SH-SY5Y (cell line): ENCODE measurements at regions not wholly inside any gene's neighbourhood (a gene's known extent, or its start where the extent isn't known, plus 50 kb on each side); places are given as distances from the start of the nearest gene placed in this dataset.

ENCODE experiments used
- GATA2 ChIP-seq: IDR thresholded peaks from 2 replicates; pipeline ENCODE4 v1.6.1; 2011; ENCODE audit warnings: mild to moderate bottlenecking, low read depth, low read length
- GATA3 ChIP-seq: IDR thresholded peaks from 2 replicates; pipeline ENCODE4 v1.6.1; 2011; ENCODE audit warnings: low read depth, mild to moderate bottlenecking, low read length, moderate library complexity

DNA sequence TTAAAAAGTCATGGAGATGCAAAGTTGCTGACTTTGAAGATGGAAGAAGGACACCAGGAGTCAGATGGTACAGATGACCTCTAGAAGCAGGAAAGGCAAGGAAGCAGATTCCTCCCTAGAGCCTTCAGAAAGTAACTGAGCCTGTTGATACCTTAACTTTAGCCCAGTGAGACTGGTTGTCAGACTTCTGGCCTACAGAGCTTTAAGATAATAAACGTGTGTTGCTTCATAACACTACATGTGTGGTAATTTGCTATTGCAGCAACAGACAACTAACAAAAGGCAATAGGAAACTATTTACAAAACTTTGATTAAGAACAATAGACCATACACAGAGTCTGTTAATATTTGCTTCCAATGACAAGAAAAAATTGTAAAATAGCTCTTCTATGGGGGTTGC lies 102.0 kb upstream of the USP38 start:
- TF ChIP-seq GATA3 (no peak), GATA2 (no peak)

DNA sequence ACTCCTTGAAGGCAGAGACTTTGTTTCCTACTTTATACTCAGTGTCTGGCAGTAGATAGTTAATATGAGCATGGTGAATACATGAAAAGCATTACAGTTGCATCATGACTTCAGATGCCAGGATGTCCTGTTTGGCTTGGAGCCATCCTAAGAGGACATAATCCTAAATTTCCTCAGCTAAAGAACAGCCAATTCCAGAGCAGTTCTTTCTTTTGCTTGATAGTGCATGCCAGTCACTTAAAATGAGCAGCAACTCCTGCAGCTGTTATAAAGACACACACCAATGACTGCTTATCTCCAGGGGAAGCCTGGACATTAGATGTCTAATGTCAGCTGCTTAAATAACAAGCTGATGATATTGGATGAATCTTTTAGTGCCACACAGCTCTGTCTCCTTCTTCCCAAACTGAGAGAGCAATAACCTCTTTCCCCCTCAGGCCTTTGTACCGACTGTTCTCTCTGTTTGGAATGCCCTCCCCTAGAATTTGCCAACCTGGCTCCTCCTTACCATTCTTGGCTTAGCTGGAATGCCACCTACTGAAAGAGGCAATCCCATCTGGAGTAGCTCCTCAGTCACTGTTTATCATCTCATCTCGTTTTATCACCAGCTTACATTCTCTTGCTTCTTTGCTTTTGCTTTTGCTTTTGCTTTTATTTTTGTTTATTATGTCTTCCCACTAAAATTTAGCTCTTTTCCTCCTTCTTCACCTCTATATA lies 100.8 kb upstream of the USP38 start:
- no peak for TF ChIP-seq GATA3
- TF ChIP-seq GATA2: no peak

DNA sequence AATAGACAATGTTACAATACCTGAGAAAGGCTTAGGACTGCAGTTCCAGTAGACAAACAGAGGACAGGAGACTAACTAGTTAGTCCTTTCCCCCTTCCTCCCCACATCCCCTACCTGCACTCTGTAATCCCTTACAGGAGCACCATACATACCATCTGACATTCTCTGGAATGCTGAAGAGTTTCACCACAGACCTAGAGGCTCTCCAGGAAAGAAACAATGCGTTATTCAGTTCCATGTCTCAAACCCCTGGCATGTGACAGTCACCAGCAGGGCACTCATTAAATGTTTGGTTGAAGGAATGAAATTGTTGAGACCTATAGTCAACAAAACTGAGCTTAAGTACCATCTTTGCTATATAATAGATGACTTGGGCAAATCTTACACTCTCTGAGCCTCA lies 100.2 kb upstream of the USP38 start:
- TF ChIP-seq GATA2 (no peak), GATA3 (no peak)

DNA sequence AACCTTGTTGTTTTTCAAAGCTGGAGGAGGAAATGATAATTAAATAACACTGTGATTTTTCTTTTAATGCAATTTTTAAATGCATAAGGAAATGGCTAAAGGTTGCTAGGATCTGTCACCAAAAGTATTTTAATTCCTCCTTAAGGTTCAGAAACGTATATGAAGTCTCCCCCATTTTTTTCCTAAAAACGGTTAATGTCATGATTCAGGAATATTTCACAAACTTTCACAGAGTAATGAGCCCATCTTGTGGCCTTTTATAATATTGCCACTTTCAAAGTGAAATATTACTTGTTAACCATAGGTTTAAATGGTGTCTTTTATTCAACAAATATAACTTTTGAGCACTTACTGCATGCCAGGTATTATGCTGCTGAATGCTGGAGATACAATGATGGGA lies 99.5 kb upstream of the USP38 start:
- TF ChIP-seq GATA3: no peak
- no peak for TF ChIP-seq GATA2

DNA sequence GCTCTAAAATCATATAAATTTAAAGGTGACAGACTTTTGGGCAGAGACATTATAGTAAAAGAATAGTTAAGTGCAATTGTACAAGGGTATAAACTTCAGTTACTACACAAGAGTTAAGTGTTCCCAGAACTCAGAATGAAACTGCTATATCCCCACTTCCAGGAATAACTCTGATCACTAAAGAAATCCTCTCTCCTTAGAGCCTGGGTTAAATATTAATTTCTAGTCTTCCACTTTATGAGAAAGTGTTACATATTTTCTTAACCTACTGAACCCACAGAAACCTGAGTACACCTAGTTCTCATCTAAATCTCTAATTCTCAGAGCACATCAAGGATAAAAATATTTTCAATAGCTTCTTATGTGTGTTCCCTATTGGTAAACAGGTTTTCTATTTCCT lies 99.1 kb upstream of the USP38 start:
- TF ChIP-seq GATA2 (no peak), GATA3 (no peak)

DNA sequence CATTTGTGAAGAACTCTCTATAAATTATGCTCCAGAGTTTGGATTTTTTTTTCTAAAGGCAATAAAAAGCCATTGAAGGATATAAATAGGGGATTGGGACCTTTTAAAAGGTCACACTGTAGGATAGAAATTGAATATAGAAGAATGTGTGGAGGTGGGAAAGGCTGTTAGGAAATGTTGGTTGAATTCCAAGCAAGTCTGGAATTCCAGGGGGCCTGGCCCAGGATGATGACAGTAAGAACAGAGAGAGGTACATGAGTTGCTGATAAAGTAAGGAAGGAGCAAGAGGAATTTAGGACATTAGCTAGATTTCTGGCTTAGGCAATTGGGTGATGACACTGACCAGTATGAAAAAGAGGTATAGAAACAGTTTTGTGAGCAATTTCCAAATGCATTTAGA lies 95.4 kb upstream of the USP38 start:
- no peak for TF ChIP-seq GATA2
- TF ChIP-seq GATA3: no peak

DNA sequence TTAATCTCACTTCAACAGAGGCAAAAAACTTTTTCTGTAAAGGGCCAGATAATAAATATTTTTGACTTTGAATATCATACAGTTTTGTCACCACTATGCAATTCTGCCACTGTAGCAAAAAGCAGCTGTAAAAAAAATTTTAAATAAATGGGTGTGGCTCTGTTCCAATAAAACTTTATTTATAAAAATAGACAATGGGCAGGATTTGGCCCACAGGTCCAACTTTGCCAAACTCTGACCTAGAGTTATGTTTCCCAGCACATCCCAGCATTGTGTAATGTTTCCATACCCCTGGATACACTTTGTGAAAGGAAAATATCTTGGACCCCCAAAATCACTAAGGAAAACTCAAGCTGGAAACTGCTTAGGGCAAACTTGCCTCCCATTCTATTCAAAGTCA lies 94.9 kb upstream of the USP38 start:
- TF ChIP-seq GATA3 (no peak), GATA2 (no peak)

DNA sequence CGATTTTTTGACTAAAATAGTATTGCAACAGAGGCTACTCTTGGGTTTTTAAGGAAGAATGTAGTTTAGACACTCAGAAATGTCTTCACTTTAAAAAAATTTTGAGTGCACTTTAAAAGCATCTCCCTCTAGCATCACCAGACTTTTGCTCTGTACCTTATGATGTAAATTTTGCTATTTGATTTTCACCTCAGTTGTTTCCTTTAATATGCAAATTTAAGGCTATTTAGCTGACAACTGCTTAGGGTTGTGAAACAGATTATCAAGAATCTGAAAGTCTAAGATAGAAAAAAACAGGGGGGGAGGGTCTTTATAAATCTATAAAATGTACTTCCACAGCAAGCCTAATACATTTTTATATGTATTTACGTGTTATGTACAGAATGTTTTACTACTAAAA lies 92.9 kb upstream of the USP38 start:
- no peak for TF ChIP-seq GATA3
- TF ChIP-seq GATA2: no peak

DNA sequence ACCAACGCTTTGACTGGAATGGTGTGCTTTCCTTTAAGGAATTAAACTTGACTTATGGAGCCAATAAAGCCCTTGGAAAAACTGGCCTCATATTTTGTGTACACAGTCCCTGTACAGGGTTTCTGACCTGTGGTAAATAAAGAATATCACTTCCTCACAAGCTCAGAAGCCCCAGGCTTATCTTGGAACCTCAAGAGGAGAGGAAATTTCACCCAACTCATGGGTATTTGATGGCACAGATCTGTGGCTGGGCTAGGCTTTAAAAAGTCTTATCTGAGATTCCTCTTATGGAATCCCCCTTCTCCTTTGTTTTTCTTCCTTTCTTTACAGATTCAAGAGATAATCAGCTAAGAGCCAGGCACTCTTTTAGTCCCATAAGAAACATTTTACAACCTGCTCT lies 89.3 kb upstream of the USP38 start:
- TF ChIP-seq GATA2: no peak
- no peak for TF ChIP-seq GATA3

DNA sequence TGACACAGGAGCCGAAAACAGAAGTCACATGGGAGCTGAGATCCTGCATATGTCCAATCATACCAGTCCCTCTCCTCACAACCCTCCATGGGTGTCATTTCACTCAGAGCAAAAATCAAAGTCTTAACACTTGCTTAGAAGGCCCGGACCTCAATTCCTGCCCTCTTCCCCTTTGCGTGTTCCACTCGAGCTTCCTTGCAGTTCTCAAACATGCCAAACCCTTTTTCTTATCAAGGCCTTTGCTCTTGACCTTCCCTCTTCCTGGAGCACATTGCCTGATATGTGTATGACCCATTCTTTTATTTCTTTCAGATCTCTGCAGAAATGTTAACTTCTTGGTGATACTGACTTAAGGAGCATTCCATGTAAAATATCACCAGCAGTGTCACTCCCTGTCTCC lies 87.0 kb upstream of the USP38 start:
- TF ChIP-seq GATA3 (no peak), GATA2 (no peak)

DNA sequence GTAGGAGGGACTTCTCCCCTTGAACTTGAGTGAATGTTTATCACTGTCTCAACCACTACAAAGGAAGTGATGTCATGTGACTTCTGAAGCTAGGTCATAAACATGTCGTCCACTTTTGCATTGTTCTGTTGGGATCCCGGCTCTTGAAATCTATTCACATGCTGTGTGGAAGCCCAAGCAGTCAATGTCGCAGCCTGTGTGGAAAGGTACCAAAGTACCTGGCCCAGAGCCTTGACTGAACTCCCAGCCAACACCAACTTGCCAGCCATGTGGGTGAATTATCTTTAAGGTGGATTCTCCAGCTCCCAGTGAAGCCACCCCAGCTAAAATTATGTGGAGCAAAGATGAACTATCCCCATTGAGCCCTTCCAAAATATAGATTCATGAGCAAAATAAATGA lies 85.0 kb upstream of the USP38 start:
- TF ChIP-seq GATA2 (no peak), GATA3 (no peak)

DNA sequence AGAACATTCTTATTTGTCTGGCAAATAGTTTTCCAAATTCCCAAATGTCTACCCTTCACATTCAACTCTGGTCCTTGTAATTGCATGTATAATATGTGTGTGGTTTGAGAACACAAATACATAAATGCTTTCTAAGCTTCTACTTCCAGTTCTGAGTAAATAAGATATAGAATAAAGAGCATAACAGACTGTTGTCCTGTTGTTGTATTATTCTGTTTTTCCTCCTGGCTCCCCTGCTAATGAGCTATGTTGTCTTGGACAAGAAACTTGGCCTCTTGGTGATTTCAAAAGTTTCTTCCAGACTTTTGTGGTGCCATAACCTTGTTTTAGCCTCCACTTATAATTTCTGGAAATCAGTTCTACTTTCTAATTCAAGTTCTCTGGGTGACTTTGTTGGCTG lies 75.3 kb upstream of the USP38 start:
- no peak for TF ChIP-seq GATA3
- TF ChIP-seq GATA2: no peak

DNA sequence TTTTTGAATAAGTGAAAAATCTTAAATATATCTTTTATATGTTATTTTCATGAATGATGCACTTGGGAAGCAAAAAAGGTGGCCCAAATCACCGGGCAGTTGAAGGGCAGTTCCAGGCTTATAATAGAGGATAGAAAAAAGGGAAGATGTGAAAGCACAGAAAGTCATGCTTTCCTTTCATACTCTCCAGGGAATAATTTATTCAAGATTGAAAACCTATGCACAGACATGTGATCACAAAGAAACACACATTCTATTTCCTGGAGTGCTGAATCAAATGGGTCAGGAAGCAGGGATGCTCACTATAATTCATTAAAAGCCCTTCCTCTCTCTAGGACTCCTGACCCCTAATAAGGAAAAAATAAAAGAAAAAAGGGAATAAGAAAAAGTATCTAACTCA lies 66.1 kb upstream of the USP38 start:
- TF ChIP-seq GATA3: no peak
- no peak for TF ChIP-seq GATA2

DNA sequence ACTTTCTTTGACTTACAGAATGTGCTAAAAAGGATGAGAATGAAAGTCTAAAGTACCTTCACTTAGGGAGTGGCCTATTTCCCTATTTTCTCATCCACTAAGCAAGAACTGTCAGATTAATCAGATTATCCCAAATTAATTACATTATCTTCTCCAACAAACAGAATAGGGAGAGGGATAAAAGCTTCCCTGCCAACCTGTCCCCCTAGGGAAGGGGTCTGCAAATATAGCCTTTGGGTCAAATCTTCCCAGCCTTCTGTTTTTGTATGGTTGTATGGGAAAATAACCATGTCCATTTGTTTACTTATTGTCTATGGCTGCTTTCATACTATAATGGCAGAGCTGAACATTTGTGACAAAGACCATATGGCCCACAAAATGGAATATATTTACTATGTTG lies 57.1 kb upstream of the USP38 start:
- TF ChIP-seq GATA2: no peak
- TF ChIP-seq GATA3: no peak

DNA sequence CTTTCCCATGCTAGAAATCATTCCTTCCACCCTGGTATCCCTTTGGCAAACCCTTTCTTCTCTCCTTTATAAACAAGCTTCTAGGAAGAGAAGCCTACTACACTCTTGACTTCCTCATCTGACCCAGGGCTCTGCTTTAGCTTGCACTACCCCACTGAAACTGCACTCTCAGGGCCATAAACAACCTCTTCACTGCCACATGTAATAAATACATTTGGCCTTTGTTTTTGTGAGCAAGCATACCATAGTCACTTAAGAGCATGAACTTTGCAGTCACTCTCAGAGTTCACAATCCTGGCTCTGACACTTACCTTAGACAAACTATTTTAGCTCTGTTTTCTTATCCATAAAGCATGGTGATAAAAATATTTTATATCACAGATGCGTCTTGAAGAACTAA lies 50.7 kb upstream of the USP38 start:
- no peak for TF ChIP-seq GATA3
- TF ChIP-seq GATA2: no peak
